Osteoblast (primary cell): ENCODE measurements at regions not wholly inside any gene's neighbourhood (a gene's known extent, or its start where the extent isn't known, plus 50 kb on each side); places are given as distances from the start of the nearest gene placed in this dataset.

ENCODE experiments used
- DNase-seq: peaks from one replicate; pipeline ENCODE4 v3.0.0; 2011; ENCODE audit warnings: low spot score, mixed read lengths; ENCODE audit not compliant: insufficient read length; ENCODE audit errors: missing footprints
- H2AFZ ChIP-seq: 2 replicates; pipeline ENCODE4 v1.6.0; 2011; ENCODE audit warnings: mild to moderate bottlenecking, low read length
- H3K27ac ChIP-seq: 2 replicates; pipeline ENCODE4 v1.5.1; 2011; ENCODE audit warnings: mild to moderate bottlenecking, low read depth, low read length, moderate library complexity
- H3K27me3 ChIP-seq: 2 replicates; pipeline ENCODE4 v1.6.0; 2012; ENCODE audit warnings: mild to moderate bottlenecking, control low read depth, inconsistent platforms, low read length, moderate library complexity; ENCODE audit not compliant: insufficient read depth
- H3K36me3 ChIP-seq: 2 replicates; pipeline ENCODE4 v1.5.1; 2011; ENCODE audit warnings: mild to moderate bottlenecking, low read length, control low read depth, moderate library complexity; ENCODE audit not compliant: insufficient read depth
- H3K4me1 ChIP-seq: 2 replicates; pipeline ENCODE4 v1.5.1; 2011; ENCODE audit warnings: mild to moderate bottlenecking, low read length, control low read depth, moderate library complexity; ENCODE audit not compliant: insufficient read depth
- H3K4me2 ChIP-seq: 2 replicates; pipeline ENCODE4 v1.6.0; 2011; ENCODE audit warnings: mild to moderate bottlenecking, low read length; ENCODE audit not compliant: insufficient read depth
- H3K4me3 ChIP-seq: fragments of 200-600 bp; sonication (generic); 3 replicates; pipeline ENCODE4 v1.5.1; 2012; ENCODE audit warnings: mild to moderate bottlenecking, low read length, inconsistent platforms; ENCODE audit not compliant: insufficient read depth
- H3K79me2 ChIP-seq: 2 replicates; pipeline ENCODE4 v1.6.0; 2012; ENCODE audit warnings: mild to moderate bottlenecking, low read length, control low read depth, inconsistent platforms; ENCODE audit not compliant: insufficient read depth
- H3K9me3 ChIP-seq: 2 replicates; pipeline ENCODE4 v1.5.1; 2011; ENCODE audit warnings: low read depth, low read length, control low read depth
- H4K20me1 ChIP-seq: 2 replicates; pipeline ENCODE4 v1.6.0; 2012; ENCODE audit warnings: mild to moderate bottlenecking, low read length, control low read depth; ENCODE audit not compliant: insufficient read depth
- CTCF ChIP-seq: IDR thresholded peaks from 2 replicates; pipeline ENCODE4 v1.5.1; 2011; ENCODE audit warnings: mild to moderate bottlenecking, low read depth, low read length, moderate library complexity; ENCODE audit errors: extremely low read depth

GRCh38 chr1:181424786-181425403, 58.4 kb upstream of the CACNA1E start:
- no peaks in the 10 kb centered on the region for H3K36me3 ChIP-seq
- peak; percentile 100 for TF ChIP-seq CTCF
- no peaks in the 10 kb centered on the region for H4K20me1 ChIP-seq
- peak; percentile 81 for DNase-seq
- no peak overlapping the region for H3K27ac ChIP-seq
- peak overlapping the region; percentile 59 for H2AFZ ChIP-seq
- H3K9me3 ChIP-seq: no peaks in the 10 kb centered on the region
- peak overlapping the region; percentile 15 for H3K4me2 ChIP-seq
- H3K27me3 ChIP-seq: peaks cover 11% of the 10 kb centered on the region
- no peak overlapping the region for H3K4me3 ChIP-seq
- H3K79me2 ChIP-seq: no peaks in the 10 kb centered on the region
- no peaks in the 10 kb centered on the region for H3K4me1 ChIP-seq

GRCh38 chr1:181425566-181425965, 57.8 kb upstream of the CACNA1E start:
- Histone ChIP-seq H3K4me1 (no peaks in the 10 kb centered on the region), H3K36me3 (no peaks in the 10 kb centered on the region), H3K4me3 (no peak overlapping the region), H3K4me2 (no peak overlapping the region), H3K27ac (no peak overlapping the region), H3K9me3 (no peaks in the 10 kb centered on the region), H2AFZ (no peak overlapping the region), H4K20me1 (no peaks in the 10 kb centered on the region), H3K79me2 (no peaks in the 10 kb centered on the region), H3K27me3 (peaks cover 12% of the 10 kb centered on the region)
- TF ChIP-seq CTCF: no peak
- no peak for DNase-seq

GRCh38 chr1:181429462-181429861, 53.9 kb upstream of the CACNA1E start:
- Histone ChIP-seq H3K27ac (no peak overlapping the region), H3K4me2 (no peak overlapping the region), H3K36me3 (no peaks in the 10 kb centered on the region), H3K4me3 (no peak overlapping the region), H3K4me1 (no peaks in the 10 kb centered on the region), H3K79me2 (no peaks in the 10 kb centered on the region), H3K9me3 (no peaks in the 10 kb centered on the region), H2AFZ (no peak overlapping the region), H3K27me3 (peaks cover 8% of the 10 kb centered on the region), H4K20me1 (no peaks in the 10 kb centered on the region)
- TF ChIP-seq CTCF: no peak
- DNase-seq: no peak

GRCh38 chr1:181430015-181430885, 53.1 kb upstream of the CACNA1E start:
- TF ChIP-seq CTCF: no peak
- Histone ChIP-seq H2AFZ (no peak overlapping the region), H3K27me3 (peaks cover 8% of the 10 kb centered on the region), H3K4me1 (no peaks in the 10 kb centered on the region), H3K4me3 (no peak overlapping the region), H3K27ac (no peak overlapping the region), H4K20me1 (no peaks in the 10 kb centered on the region), H3K79me2 (no peaks in the 10 kb centered on the region), H3K9me3 (no peaks in the 10 kb centered on the region), H3K4me2 (no peak overlapping the region), H3K36me3 (no peaks in the 10 kb centered on the region)
- DNase-seq: no peak
